Lung (tissue), 11 donors: ENCODE measurements at regions not wholly inside any gene's neighbourhood (a gene's known extent, or its start where the extent isn't known, plus 50 kb on each side); places are given as distances from the start of the nearest gene placed in this dataset.

ENCODE experiments used
- ATAC-seq: fragments of 200-7000 bp; cut with Tn5 transposase; one replicate; pipeline ENCODE4 v1.9.1; 2020; ENCODE audit warnings: moderate number of reproducible peaks; ENCODE audit not compliant: insufficient read depth, low FRiP score
- DNase-seq, 3 donors: peaks; one replicate each; pipeline ENCODE4 v3.0.0-alpha.2; 2013 to 2017
- H3K27ac ChIP-seq, 2 donors: one replicate each; pipeline ENCODE4 v1.5.1; 2013; ENCODE audit warnings: mild to moderate bottlenecking in 2 of 2, moderate library complexity in 2 of 2, control low read depth in 1 of 2, inconsistent platforms in 1 of 2, low read depth in 1 of 2, low read length in 1 of 2
- H3K27me3 ChIP-seq, 3 donors: one replicate each; pipeline ENCODE4 v1.5.1; 2013; ENCODE audit warnings: low read length in 2 of 3; ENCODE audit not compliant: control insufficient read depth in 3 of 3, insufficient read depth in 3 of 3
- H3K36me3 ChIP-seq, 4 donors: one replicate each; pipeline ENCODE4 v1.5.1; 2013; ENCODE audit warnings: low read length in 4 of 4, mild to moderate bottlenecking in 1 of 4, moderate library complexity in 1 of 4; ENCODE audit not compliant: control insufficient read depth in 4 of 4, insufficient read depth in 4 of 4
- H3K4me1 ChIP-seq, 5 donors: one replicate each; pipeline ENCODE4 v1.5.1; 2013; ENCODE audit warnings: low read length in 5 of 5, mild to moderate bottlenecking in 2 of 5, moderate library complexity in 1 of 5; ENCODE audit not compliant: control insufficient read depth in 5 of 5, insufficient read depth in 5 of 5
- H3K4me3 ChIP-seq: one replicate; pipeline ENCODE4 v1.5.1; 2013; ENCODE audit warnings: mild to moderate bottlenecking, control low read depth, moderate library complexity
- H3K9ac ChIP-seq, 2 donors: one replicate each; pipeline ENCODE4 v1.5.1; 2013; ENCODE audit warnings: low read length in 2 of 2, control low read depth in 1 of 2; ENCODE audit not compliant: insufficient read depth in 1 of 2
- H3K9me3 ChIP-seq, 4 donors: one replicate each; pipeline ENCODE4 v1.5.1; 2013; ENCODE audit warnings: low read length in 3 of 4, mild to moderate bottlenecking in 1 of 4, moderate library complexity in 1 of 4; ENCODE audit not compliant: control insufficient read depth in 4 of 4, insufficient read depth in 3 of 4
- CTCF ChIP-seq: IDR thresholded peaks from 2 replicates; pipeline ENCODE4 v1.5.1; 2012; ENCODE audit warnings: mild to moderate bottlenecking; ENCODE audit errors: control extremely low read depth, extremely low read depth
- WGBS, 2 donors: extraction: QIAGEN DNeasy Blood & Tissue Kit; methylation state at CpG; one replicate each; pipeline ENCODE4 v1.1.7; 2013; 5-methylcytosine and 5-hydroxymethylcytosine counted together
- donor health status: control.
- donor health status: control.
- donor health status: Bipolar disorder and iron deficiency.
- donor health status: healthy.
- donor health status: DM: yes; HTN: yes; CAD: no.

GRCh38 chr3:81154611-81155143 is 606.8 kb downstream of the GBE1 start:
- ATAC-seq (no peak), DNase-seq (no peak)
- no peak for TF ChIP-seq CTCF

GRCh38 chr3:81152156-81152555 is 609.3 kb downstream of the GBE1 start:
- Histone ChIP-seq H3K27me3 (no peaks in the 10 kb centered on the region), H3K9ac (no peak overlapping the region), H3K36me3 (no peaks in the 10 kb centered on the region), H3K4me1 (no peaks in the 10 kb centered on the region), H3K27ac (no peak overlapping the region), H3K4me3 (no peak overlapping the region), H3K9me3 (peaks cover 0 to 9% (median 0%) of the 10 kb centered on the region in 4 donors)
- ATAC-seq (no peak), DNase-seq (no peak)
- 76 to 85% methylated on average over 2 of the region's 2 CpGs for WGBS, 2 donors
- no peak for TF ChIP-seq CTCF

More at GRCh38 chr3:81154611-81155143, 606.8 kb downstream of the GBE1 start:
- H3K9ac ChIP-seq: no peak overlapping the region
- WGBS, 2 donors: 72 to 89% methylated on average over 7 of the region's 7 CpGs
- peaks cover 0 to 9% (median 0%) of the 10 kb centered on the region in 4 donors for H3K9me3 ChIP-seq
- H3K4me3 ChIP-seq: no peak overlapping the region
- H3K36me3 ChIP-seq: no peaks in the 10 kb centered on the region
- H3K27ac ChIP-seq: no peak overlapping the region
- no peaks in the 10 kb centered on the region for H3K27me3 ChIP-seq
- no peaks in the 10 kb centered on the region for H3K4me1 ChIP-seq

- Histone ChIP-seq H3K27ac (no peak overlapping the region), H3K9ac (no peak overlapping the region), H3K4me1 (no peaks in the 10 kb centered on the region), H3K36me3 (no peaks in the 10 kb centered on the region), H3K9me3 (no peaks in the 10 kb centered on the region), H3K4me3 (no peak overlapping the region), H3K27me3 (no peaks in the 10 kb centered on the region)
- no peak for DNase-seq
- no peak for ATAC-seq
- no peak for TF ChIP-seq CTCF
- WGBS, 2 donors: 87 to 93% methylated on average over 1 of the region's 1 CpG
These were observed 628.5 kb downstream of the GBE1 start for GRCh38 chr3:81132995-81133394.
